Liver (tissue), 8 donors: ENCODE measurements at regions not wholly inside any gene's neighbourhood (a gene's known extent, or its start where the extent isn't known, plus 50 kb on each side); places are given as distances from the start of the nearest gene placed in this dataset.

ENCODE experiments used
- DNase-seq: peaks from one replicate; pipeline ENCODE4 v3.0.0-alpha.2; 2017; ENCODE audit warnings: low spot score
- H3K27ac ChIP-seq, 2 donors: one replicate each; pipeline ENCODE4 v1.7.0; 2013; ENCODE audit warnings: inconsistent platforms in 2 of 2, low read length in 2 of 2, control low read depth in 1 of 2, low read depth in 1 of 2, mild to moderate bottlenecking in 1 of 2
- H3K27me3 ChIP-seq, 4 donors: one replicate each; pipeline versions ENCODE4 v1.6.1 to v1.7.0; 2013; ENCODE audit warnings: low read length in 3 of 4, inconsistent platforms in 1 of 4, mild to moderate bottlenecking in 1 of 4, moderate library complexity in 1 of 4; ENCODE audit not compliant: control insufficient read depth in 4 of 4, insufficient read depth in 4 of 4
- H3K36me3 ChIP-seq, 4 donors: one replicate each; pipeline versions ENCODE4 v1.6.1 to v1.7.0; 2013; ENCODE audit warnings: low read length in 3 of 4, mild to moderate bottlenecking in 3 of 4, low read depth in 1 of 4, moderate library complexity in 1 of 4; ENCODE audit not compliant: control insufficient read depth in 4 of 4, insufficient read depth in 3 of 4
- H3K4me1 ChIP-seq, 4 donors: one replicate each; pipeline versions ENCODE4 v1.6.1 to v1.7.0; 2013; ENCODE audit warnings: low read length in 3 of 4, mild to moderate bottlenecking in 3 of 4, moderate library complexity in 1 of 4; ENCODE audit not compliant: control insufficient read depth in 4 of 4, insufficient read depth in 4 of 4
- H3K4me3 ChIP-seq, 3 donors: one replicate each; pipeline versions ENCODE4 v1.6.1 to v1.7.0; 2013; ENCODE audit warnings: low read length in 3 of 3, control low read depth in 1 of 3, low read depth in 1 of 3, mild to moderate bottlenecking in 1 of 3
- H3K9ac ChIP-seq, 2 donors: one replicate each; pipeline ENCODE4 v1.7.0; 2013; ENCODE audit warnings: low read length in 2 of 2, mild to moderate bottlenecking in 2 of 2, moderate library complexity in 2 of 2, control low read depth in 1 of 2, low read depth in 1 of 2
- H3K9me3 ChIP-seq, 4 donors: one replicate each; pipeline versions ENCODE4 v1.6.1 to v1.7.0; 2013; ENCODE audit warnings: low read length in 3 of 4; ENCODE audit not compliant: control insufficient read depth in 4 of 4
- EGR1 ChIP-seq, 2 donors: IDR thresholded peaks; 2 replicates each; pipeline ENCODE4 v1.6.1; 2016 to 2018; ENCODE audit warnings: antibody characterized with exemption in 2 of 2, low read depth in 2 of 2
- FOXA1 ChIP-seq: IDR thresholded peaks from 2 replicates; pipeline ENCODE4 v1.6.1; 2016; ENCODE audit warnings: antibody characterized with exemption
- FOXA2 ChIP-seq: IDR thresholded peaks from 2 replicates; pipeline ENCODE4 v1.6.1; 2016; ENCODE audit warnings: antibody characterized with exemption
- GABPA ChIP-seq, 2 donors: IDR thresholded peaks in 1 of 2; conservative IDR thresholded peaks in 1 of 2; 2 replicates each; pipeline ENCODE4 v1.6.1; 2016; ENCODE audit warnings: antibody characterized with exemption in 2 of 2, mild to moderate bottlenecking in 1 of 2, moderate library complexity in 1 of 2
- HNF4A ChIP-seq, 2 donors: conservative IDR thresholded peaks; 2 replicates each; pipeline ENCODE4 v1.6.1; 2016; ENCODE audit warnings: antibody characterized with exemption in 2 of 2, mild to moderate bottlenecking in 2 of 2
- HNF4G ChIP-seq: IDR thresholded peaks from 2 replicates; pipeline ENCODE4 v1.6.1; 2016; ENCODE audit warnings: antibody characterized with exemption
- JUND ChIP-seq, 2 donors: IDR thresholded peaks; 2 replicates each; pipeline ENCODE4 v1.6.1; 2016; ENCODE audit warnings: antibody characterized with exemption in 2 of 2
- NR2F2 ChIP-seq: IDR thresholded peaks from 2 replicates; pipeline ENCODE4 v1.6.1; 2016; ENCODE audit warnings: antibody characterized with exemption
- RAD21 ChIP-seq, 2 donors: IDR thresholded peaks; 2 replicates each; pipeline ENCODE4 v1.6.1; 2016; ENCODE audit warnings: antibody characterized with exemption in 2 of 2, mild to moderate bottlenecking in 2 of 2
- RXRA ChIP-seq, 2 donors: IDR thresholded peaks; 2 replicates each; pipeline ENCODE4 v1.6.1; 2017 to 2018; ENCODE audit warnings: antibody characterized with exemption in 2 of 2, mild to moderate bottlenecking in 1 of 2
- SP1 ChIP-seq: IDR thresholded peaks from 2 replicates; pipeline ENCODE4 v1.6.1; 2018; ENCODE audit warnings: antibody characterized with exemption, mild to moderate bottlenecking
- TAF1 ChIP-seq: conservative IDR thresholded peaks from 2 replicates; pipeline ENCODE4 v1.6.1; 2016; ENCODE audit warnings: antibody characterized with exemption, mild to moderate bottlenecking
- YY1 ChIP-seq: IDR thresholded peaks from 2 replicates; pipeline ENCODE4 v1.6.1; 2016; ENCODE audit warnings: antibody characterized with exemption, mild to moderate bottlenecking
- WGBS: extraction: QIAGEN DNeasy Blood & Tissue Kit; methylation state at CpG from one replicate; pipeline ENCODE4 v1.1.7; 2013; 5-methylcytosine and 5-hydroxymethylcytosine counted together
- TF ChIP-seq, protein P1 (sequence below): IDR thresholded peaks from 2 replicates; pipeline ENCODE4 v1.6.1; 2016; ENCODE audit warnings: antibody characterized with exemption
- TF ChIP-seq, protein P2 (sequence below): IDR thresholded peaks from 2 replicates; pipeline ENCODE4 v1.6.1; 2016; ENCODE audit warnings: antibody characterized with exemption
- TF ChIP-seq, protein P3 (sequence below): IDR thresholded peaks from 2 replicates; pipeline ENCODE4 v1.6.1; 2016; ENCODE audit warnings: antibody characterized with exemption
- TF ChIP-seq, protein P4 (sequence below): fragments of 150-350 bp; IDR thresholded peaks from 2 replicates; pipeline ENCODE4 v1.5.1; 2017; ENCODE audit warnings: improper control_type of control experiment, low read depth, low read length; ENCODE audit not compliant: missing input control
- TF ChIP-seq, protein P5 (sequence below): IDR thresholded peaks from 2 replicates; pipeline ENCODE4 v1.6.1; 2016; ENCODE audit warnings: antibody characterized with exemption, mild to moderate bottlenecking
- donor health status: healthy.
- donor health status: healthy.
- donor health status: healthy.
- donor health status: healthy.
- donor health status: healthy.

DNA sequence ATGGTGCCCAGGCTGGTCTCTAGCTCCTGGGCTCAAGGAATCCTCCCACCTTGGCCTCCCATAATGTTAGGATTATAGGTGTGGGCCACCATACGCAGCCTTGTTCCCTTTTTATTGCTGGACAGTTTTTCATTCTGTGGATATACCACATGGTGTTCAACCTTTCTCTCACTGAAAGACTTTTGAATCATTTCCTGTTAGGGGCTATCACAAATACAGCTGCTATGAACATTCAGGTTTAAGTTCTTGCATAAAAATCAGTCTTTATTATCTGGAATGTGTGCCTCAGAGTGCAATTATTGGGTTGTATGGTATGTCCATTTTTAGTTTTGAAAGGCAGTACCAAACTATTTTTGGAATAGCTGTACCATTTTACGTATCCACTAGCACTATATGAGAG is 647.2 kb downstream of the LIG4 start:
- DNase-seq, result no peak
- H3K4me3 ChIP-seq, result no peak overlapping the region
- WGBS, result 92% methylated on average over 2 of the region's 2 CpGs
- no peaks in the 10 kb centered on the region for H3K27me3 ChIP-seq
- TF ChIP-seq RXRA (IDR thresholded peaks at IDR 0.05), result no peak
- no peak for TF ChIP-seq YY1
- no peak for TF ChIP-seq FOXA1
- TF ChIP-seq, protein P1, sequence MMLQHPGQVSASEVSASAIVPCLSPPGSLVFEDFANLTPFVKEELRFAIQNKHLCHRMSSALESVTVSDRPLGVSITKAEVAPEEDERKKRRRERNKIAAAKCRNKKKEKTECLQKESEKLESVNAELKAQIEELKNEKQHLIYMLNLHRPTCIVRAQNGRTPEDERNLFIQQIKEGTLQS, result no peak
- TF ChIP-seq JUND (IDR thresholded peaks at IDR 0.05), result no peak
- TF ChIP-seq GABPA (IDR thresholded peaks at IDR 0.05 in 1 of 2, conservative IDR thresholded peaks at IDR 0.05 in 1 of 2), result no peak
- no peak for TF ChIP-seq EGR1 (IDR thresholded peaks at IDR 0.05; ENCODE audit: low read depth in 2 of 2)
- TF ChIP-seq, protein P2, sequence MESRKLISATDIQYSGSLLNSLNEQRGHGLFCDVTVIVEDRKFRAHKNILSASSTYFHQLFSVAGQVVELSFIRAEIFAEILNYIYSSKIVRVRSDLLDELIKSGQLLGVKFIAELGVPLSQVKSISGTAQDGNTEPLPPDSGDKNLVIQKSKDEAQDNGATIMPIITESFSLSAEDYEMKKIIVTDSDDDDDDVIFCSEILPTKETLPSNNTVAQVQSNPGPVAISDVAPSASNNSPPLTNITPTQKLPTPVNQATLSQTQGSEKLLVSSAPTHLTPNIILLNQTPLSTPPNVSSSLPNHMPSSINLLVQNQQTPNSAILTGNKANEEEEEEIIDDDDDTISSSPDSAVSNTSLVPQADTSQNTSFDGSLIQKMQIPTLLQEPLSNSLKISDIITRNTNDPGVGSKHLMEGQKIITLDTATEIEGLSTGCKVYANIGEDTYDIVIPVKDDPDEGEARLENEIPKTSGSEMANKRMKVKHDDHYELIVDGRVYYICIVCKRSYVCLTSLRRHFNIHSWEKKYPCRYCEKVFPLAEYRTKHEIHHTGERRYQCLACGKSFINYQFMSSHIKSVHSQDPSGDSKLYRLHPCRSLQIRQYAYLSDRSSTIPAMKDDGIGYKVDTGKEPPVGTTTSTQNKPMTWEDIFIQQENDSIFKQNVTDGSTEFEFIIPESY, result no peak
- TF ChIP-seq, protein P3, sequence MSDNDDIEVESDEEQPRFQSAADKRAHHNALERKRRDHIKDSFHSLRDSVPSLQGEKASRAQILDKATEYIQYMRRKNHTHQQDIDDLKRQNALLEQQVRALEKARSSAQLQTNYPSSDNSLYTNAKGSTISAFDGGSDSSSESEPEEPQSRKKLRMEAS, result no peak
- TF ChIP-seq, protein P4, sequence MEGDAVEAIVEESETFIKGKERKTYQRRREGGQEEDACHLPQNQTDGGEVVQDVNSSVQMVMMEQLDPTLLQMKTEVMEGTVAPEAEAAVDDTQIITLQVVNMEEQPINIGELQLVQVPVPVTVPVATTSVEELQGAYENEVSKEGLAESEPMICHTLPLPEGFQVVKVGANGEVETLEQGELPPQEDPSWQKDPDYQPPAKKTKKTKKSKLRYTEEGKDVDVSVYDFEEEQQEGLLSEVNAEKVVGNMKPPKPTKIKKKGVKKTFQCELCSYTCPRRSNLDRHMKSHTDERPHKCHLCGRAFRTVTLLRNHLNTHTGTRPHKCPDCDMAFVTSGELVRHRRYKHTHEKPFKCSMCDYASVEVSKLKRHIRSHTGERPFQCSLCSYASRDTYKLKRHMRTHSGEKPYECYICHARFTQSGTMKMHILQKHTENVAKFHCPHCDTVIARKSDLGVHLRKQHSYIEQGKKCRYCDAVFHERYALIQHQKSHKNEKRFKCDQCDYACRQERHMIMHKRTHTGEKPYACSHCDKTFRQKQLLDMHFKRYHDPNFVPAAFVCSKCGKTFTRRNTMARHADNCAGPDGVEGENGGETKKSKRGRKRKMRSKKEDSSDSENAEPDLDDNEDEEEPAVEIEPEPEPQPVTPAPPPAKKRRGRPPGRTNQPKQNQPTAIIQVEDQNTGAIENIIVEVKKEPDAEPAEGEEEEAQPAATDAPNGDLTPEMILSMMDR, result no peak
- TF ChIP-seq HNF4A (conservative IDR thresholded peaks at IDR 0.05), result no peak
- no peaks in the 10 kb centered on the region for H3K9me3 ChIP-seq
- no peaks in the 10 kb centered on the region for H3K36me3 ChIP-seq
- H3K9ac ChIP-seq, result no peak overlapping the region
- H3K27ac ChIP-seq, result no peak overlapping the region
- peaks cover 0 to 3% (median 2%) of the 10 kb centered on the region in 4 donors for H3K4me1 ChIP-seq

DNA sequence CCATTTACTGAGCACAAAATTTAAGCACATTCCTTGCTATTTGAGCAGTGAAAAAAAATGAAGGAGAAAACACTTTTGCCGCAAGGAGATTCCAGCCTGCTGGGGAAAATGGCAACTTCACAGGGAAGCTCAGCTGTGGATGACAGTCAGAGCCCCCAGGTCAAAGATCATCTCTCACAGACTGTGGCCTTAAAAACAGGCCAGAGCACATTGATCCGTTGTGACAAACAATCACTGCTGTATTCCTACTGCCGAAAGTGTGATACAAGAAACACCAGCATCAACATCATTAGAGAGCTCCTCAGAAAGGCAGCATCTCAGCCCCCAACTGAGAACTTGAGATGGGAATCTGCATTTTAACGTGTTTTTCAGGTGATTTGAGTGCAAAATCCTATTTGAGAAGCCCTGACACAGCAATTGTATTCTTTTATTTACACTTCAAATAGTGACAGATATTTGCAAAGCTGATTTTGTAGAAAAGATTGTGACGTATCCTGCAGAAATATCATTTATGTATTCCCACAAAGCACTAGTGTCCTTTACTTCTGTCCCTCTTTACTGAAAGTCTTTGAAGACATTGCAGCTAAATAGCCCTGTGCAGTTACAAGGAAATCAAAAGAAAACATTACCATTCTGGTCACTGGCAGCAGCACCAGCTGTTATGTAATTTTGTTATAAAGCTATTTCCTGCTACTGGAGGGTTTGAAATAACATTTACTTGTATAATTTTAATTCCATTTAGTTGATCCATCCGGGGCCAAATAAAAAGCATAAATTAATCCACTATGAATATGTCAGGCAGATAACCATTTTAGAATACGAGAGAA is 652.0 kb downstream of the LIG4 start:
- Histone ChIP-seq H3K27me3 (no peaks in the 10 kb centered on the region), H3K4me1 (peaks cover 0 to 7% (median 2%) of the 10 kb centered on the region in 4 donors), H3K9ac (no peak overlapping the region), H3K27ac (no peak overlapping the region), H3K36me3 (no peaks in the 10 kb centered on the region), H3K4me3 (no peak overlapping the region), H3K9me3 (no peaks in the 10 kb centered on the region)
- 34% methylated on average over 7 of the region's 7 CpGs for WGBS
- no peak for DNase-seq
- TF ChIP-seq HNF4A (conservative IDR thresholded peaks at IDR 0.05) (peak; percentile 34 to 57), JUND (IDR thresholded peaks at IDR 0.05) (no peak), FOXA2 (no peak), FOXA1 (no peak), GABPA (IDR thresholded peaks at IDR 0.05 in 1 of 2, conservative IDR thresholded peaks at IDR 0.05 in 1 of 2) (no peak), EGR1 (IDR thresholded peaks at IDR 0.05; ENCODE audit: low read depth in 2 of 2) (no peak), RAD21 (IDR thresholded peaks at IDR 0.05) (no peak), YY1 (no peak), HNF4G (no peak), SP1 (peak; percentile 40), RXRA (IDR thresholded peaks at IDR 0.05) (no peak), NR2F2 (peak; percentile 50), TAF1 (no peak)
- TF ChIP-seq, protein P1, result no peak
- TF ChIP-seq, protein P2, result no peak
- TF ChIP-seq, protein P5, sequence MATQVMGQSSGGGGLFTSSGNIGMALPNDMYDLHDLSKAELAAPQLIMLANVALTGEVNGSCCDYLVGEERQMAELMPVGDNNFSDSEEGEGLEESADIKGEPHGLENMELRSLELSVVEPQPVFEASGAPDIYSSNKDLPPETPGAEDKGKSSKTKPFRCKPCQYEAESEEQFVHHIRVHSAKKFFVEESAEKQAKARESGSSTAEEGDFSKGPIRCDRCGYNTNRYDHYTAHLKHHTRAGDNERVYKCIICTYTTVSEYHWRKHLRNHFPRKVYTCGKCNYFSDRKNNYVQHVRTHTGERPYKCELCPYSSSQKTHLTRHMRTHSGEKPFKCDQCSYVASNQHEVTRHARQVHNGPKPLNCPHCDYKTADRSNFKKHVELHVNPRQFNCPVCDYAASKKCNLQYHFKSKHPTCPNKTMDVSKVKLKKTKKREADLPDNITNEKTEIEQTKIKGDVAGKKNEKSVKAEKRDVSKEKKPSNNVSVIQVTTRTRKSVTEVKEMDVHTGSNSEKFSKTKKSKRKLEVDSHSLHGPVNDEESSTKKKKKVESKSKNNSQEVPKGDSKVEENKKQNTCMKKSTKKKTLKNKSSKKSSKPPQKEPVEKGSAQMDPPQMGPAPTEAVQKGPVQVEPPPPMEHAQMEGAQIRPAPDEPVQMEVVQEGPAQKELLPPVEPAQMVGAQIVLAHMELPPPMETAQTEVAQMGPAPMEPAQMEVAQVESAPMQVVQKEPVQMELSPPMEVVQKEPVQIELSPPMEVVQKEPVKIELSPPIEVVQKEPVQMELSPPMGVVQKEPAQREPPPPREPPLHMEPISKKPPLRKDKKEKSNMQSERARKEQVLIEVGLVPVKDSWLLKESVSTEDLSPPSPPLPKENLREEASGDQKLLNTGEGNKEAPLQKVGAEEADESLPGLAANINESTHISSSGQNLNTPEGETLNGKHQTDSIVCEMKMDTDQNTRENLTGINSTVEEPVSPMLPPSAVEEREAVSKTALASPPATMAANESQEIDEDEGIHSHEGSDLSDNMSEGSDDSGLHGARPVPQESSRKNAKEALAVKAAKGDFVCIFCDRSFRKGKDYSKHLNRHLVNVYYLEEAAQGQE, result no peak
- TF ChIP-seq, protein P3, result no peak
